ENCODE measurements at regions not wholly inside any gene's neighbourhood (a gene's known extent, or its start where the extent isn't known, plus 50 kb on each side); places are given as distances from the start of the nearest gene placed in this dataset.

DNA sequence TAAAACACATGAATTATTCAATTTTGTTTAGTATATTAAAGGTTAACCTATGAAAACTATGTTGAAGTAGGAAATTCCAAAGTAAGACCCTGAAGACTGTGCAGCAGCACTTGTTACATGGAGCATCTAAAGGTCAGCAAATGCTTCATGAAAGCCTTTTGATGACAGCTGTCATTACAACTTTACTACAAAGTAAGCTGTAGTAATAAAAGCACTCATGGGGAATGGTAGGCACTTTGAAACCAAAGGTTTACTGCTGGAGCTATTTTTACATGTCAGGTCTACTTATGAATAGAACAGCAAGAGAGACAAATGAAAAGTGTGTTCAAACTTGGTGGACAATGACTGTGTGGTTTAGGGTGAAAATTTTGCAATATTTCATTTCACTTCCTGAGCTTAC lies 672.5 kb upstream of the PCDH20 start:
- Histone ChIP-seq H3K27ac (replicated peaks in 1 of 4) (no peak overlapping the region), H3K4me1 (no peaks in the 10 kb centered on the region), H3K36me3 (no peaks in the 10 kb centered on the region), H3K9me3 (no peaks in the 10 kb centered on the region), H3K27me3 (no peaks in the 10 kb centered on the region), H3K4me3 (no peak overlapping the region)
- TF ChIP-seq EP300 (IDR thresholded peaks at IDR 0.05): no peak
- no peak for TF ChIP-seq POLR2A (IDR thresholded peaks at IDR 0.05; ENCODE audit: low read depth)
- no peak for TF ChIP-seq POLR2AphosphoS5 (IDR thresholded peaks at IDR 0.05)
- TF ChIP-seq CTCF (IDR thresholded peaks at IDR 0.05): no peak
- intact Hi-C loops (cut with DNase I): no loop called here
- no peak for DNase-seq (ENCODE audit: extremely low spot score)

GRCh38 chr13:62087124-62087523 lies 671.5 kb upstream of the PCDH20 start:
- intact Hi-C loops (cut with DNase I): no loop called here
- H3K36me3 ChIP-seq: no peaks in the 10 kb centered on the region
- no peak for DNase-seq (ENCODE audit: extremely low spot score)
- H3K27me3 ChIP-seq: no peaks in the 10 kb centered on the region
- no peak overlapping the region for H3K27ac ChIP-seq (replicated peaks in 1 of 4)
- no peaks in the 10 kb centered on the region for H3K9me3 ChIP-seq
- no peak overlapping the region for H3K4me3 ChIP-seq
- TF ChIP-seq POLR2A (IDR thresholded peaks at IDR 0.05; ENCODE audit: low read depth) (no peak), CTCF (IDR thresholded peaks at IDR 0.05) (no peak)
- H3K4me1 ChIP-seq: no peaks in the 10 kb centered on the region
- WGBS: 66% methylated on average over 4 of the region's 4 CpGs

- no peak for DNase-seq (ENCODE audit: extremely low spot score)
- Histone ChIP-seq H3K4me3 (no peak overlapping the region), H3K27me3 (no peaks in the 10 kb centered on the region), H3K9me3 (no peaks in the 10 kb centered on the region), H3K4me1 (no peaks in the 10 kb centered on the region), H3K36me3 (no peaks in the 10 kb centered on the region), H3K27ac (replicated peaks in 1 of 4) (no peak overlapping the region)
- 62% methylated on average over 5 of the region's 5 CpGs for WGBS
- TF ChIP-seq EP300 (IDR thresholded peaks at IDR 0.05) (no peak), POLR2A (IDR thresholded peaks at IDR 0.05; ENCODE audit: low read depth) (no peak), POLR2AphosphoS5 (IDR thresholded peaks at IDR 0.05) (no peak), CTCF (IDR thresholded peaks at IDR 0.05) (no peak)
- intact Hi-C loops (cut with DNase I): no loop called here
Observed at GRCh38 chr13:62085337-62086229, 669.9 kb upstream of the PCDH20 start.

DNA sequence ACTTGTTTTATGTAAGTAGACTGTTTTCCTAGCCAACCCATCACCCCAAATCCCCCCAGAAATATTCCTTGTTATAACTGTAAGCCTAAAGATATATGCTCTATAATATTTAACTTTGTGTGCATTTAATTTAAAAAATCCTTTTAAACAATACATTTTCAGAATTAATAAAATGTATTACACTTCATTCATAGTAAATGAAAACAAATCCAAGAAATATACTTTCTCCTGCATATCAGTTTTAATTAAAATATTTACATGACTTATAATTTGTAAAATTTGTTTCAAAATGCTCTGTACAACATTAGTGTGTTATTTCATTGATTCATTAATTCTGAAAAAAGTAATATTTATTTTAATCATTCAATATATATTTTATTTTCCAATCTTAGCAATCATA lies 669.1 kb upstream of the PCDH20 start:
- intact Hi-C loops (cut with DNase I): no loop called here

More for the DNA sequence above, 669.1 kb upstream of the PCDH20 start:
- Histone ChIP-seq H3K4me3 (no peak overlapping the region), H3K27me3 (no peaks in the 10 kb centered on the region), H3K4me1 (no peaks in the 10 kb centered on the region), H3K36me3 (no peaks in the 10 kb centered on the region), H3K27ac (replicated peaks in 1 of 4) (no peak overlapping the region), H3K9me3 (no peaks in the 10 kb centered on the region)
- TF ChIP-seq POLR2AphosphoS5 (IDR thresholded peaks at IDR 0.05): no peak
- no peak for TF ChIP-seq EP300 (IDR thresholded peaks at IDR 0.05)
- no peak for TF ChIP-seq POLR2A (IDR thresholded peaks at IDR 0.05; ENCODE audit: low read depth)
- no peak for TF ChIP-seq CTCF (IDR thresholded peaks at IDR 0.05)
- DNase-seq (ENCODE audit: extremely low spot score): no peak

Measured in esophagus muscularis mucosa (tissue), 4 donors.